ENCODE measurements at regions not wholly inside any gene's neighbourhood (a gene's known extent, or its start where the extent isn't known, plus 50 kb on each side); places are given as distances from the start of the nearest gene placed in this dataset.

DNA sequence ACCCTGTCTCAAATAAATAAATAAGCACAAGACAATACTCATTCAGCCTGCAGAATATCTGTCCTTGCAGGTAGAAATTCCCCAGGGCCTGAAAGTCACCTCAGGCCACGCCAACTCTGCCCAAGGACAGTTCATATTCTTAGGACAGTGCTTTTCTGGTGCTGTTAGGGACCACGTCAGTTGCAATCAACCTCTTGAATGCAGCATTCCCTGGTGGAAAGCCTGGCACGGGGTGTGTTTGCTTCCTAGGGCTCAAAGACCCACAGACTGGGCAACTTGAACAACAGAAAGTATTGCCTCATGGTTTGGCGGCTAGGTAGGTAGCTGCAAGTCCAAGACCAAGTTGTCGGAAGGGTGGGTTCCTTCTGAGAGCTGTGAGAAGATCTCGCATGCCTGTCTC is 160.3 kb downstream of the KCTD15 start:
- no peak overlapping the region for H3K4me3 ChIP-seq (replicated peaks; ENCODE audit: low read depth, low read length)
- no peak for TF ChIP-seq CTCF (IDR thresholded peaks at IDR 0.05; ENCODE audit: insufficient read depth, low read length, poor library complexity, severe bottlenecking)
- no peaks in the 10 kb centered on the region for H3K36me3 ChIP-seq (ENCODE audit: control insufficient read depth, insufficient read depth, low read length)
- H3K27me3 ChIP-seq (replicated peaks; ENCODE audit: control insufficient read depth, insufficient read depth, low read length) = no peaks in the 10 kb centered on the region
- no peak for DNase-seq (ENCODE audit: extremely low read depth, insufficient read length)

- Histone ChIP-seq H3K4me3 (replicated peaks; ENCODE audit: low read depth, low read length) (no peak overlapping the region), H3K36me3 (ENCODE audit: control insufficient read depth, insufficient read depth, low read length) (no peaks in the 10 kb centered on the region), H3K27me3 (replicated peaks; ENCODE audit: control insufficient read depth, insufficient read depth, low read length) (no peaks in the 10 kb centered on the region)
- no peak for DNase-seq (ENCODE audit: extremely low read depth, insufficient read length)
- TF ChIP-seq CTCF (IDR thresholded peaks at IDR 0.05; ENCODE audit: insufficient read depth, low read length, poor library complexity, severe bottlenecking) = no peak
Measured at GRCh38 chr19:33957804-33958203, 161.1 kb downstream of the KCTD15 start.

GRCh38 chr19:33960566-33960965 is 163.9 kb downstream of the KCTD15 start:
- H3K36me3 ChIP-seq (ENCODE audit: control insufficient read depth, insufficient read depth, low read length) = no peaks in the 10 kb centered on the region
- no peak for TF ChIP-seq CTCF (IDR thresholded peaks at IDR 0.05; ENCODE audit: insufficient read depth, low read length, poor library complexity, severe bottlenecking)
- no peaks in the 10 kb centered on the region for H3K27me3 ChIP-seq (replicated peaks; ENCODE audit: control insufficient read depth, insufficient read depth, low read length)
- no peak overlapping the region for H3K4me3 ChIP-seq (replicated peaks; ENCODE audit: low read depth, low read length)
- no peak for DNase-seq (ENCODE audit: extremely low read depth, insufficient read length)

- no peak for TF ChIP-seq CTCF (IDR thresholded peaks at IDR 0.05; ENCODE audit: insufficient read depth, low read length, poor library complexity, severe bottlenecking)
- DNase-seq (ENCODE audit: extremely low read depth, insufficient read length) = no peak
- no peaks in the 10 kb centered on the region for H3K36me3 ChIP-seq (ENCODE audit: control insufficient read depth, insufficient read depth, low read length)
- no peak overlapping the region for H3K4me3 ChIP-seq (replicated peaks; ENCODE audit: low read depth, low read length)
- no peaks in the 10 kb centered on the region for H3K27me3 ChIP-seq (replicated peaks; ENCODE audit: control insufficient read depth, insufficient read depth, low read length)
Measured at GRCh38 chr19:33962161-33962560, 165.5 kb downstream of the KCTD15 start.

GRCh38 chr19:33963514-33963913 is 166.8 kb downstream of the KCTD15 start:
- no peak for DNase-seq (ENCODE audit: extremely low read depth, insufficient read length)
- no peaks in the 10 kb centered on the region for H3K36me3 ChIP-seq (ENCODE audit: control insufficient read depth, insufficient read depth, low read length)
- TF ChIP-seq CTCF (IDR thresholded peaks at IDR 0.05; ENCODE audit: insufficient read depth, low read length, poor library complexity, severe bottlenecking) = no peak
- no peaks in the 10 kb centered on the region for H3K27me3 ChIP-seq (replicated peaks; ENCODE audit: control insufficient read depth, insufficient read depth, low read length)
- H3K4me3 ChIP-seq (replicated peaks; ENCODE audit: low read depth, low read length) = no peak overlapping the region

- no peaks in the 10 kb centered on the region for H3K27me3 ChIP-seq (replicated peaks; ENCODE audit: control insufficient read depth, insufficient read depth, low read length)
- TF ChIP-seq CTCF (IDR thresholded peaks at IDR 0.05; ENCODE audit: insufficient read depth, low read length, poor library complexity, severe bottlenecking) = no peak
- H3K4me3 ChIP-seq (replicated peaks; ENCODE audit: low read depth, low read length) = no peak overlapping the region
- H3K36me3 ChIP-seq (ENCODE audit: control insufficient read depth, insufficient read depth, low read length) = no peaks in the 10 kb centered on the region
- no peak for DNase-seq (ENCODE audit: extremely low read depth, insufficient read length)
Measured at GRCh38 chr19:33971073-33971472, 174.4 kb downstream of the KCTD15 start.
